HCT116 (cell line): ENCODE measurements at regions not wholly inside any gene's neighbourhood (a gene's known extent, or its start where the extent isn't known, plus 50 kb on each side); places are given as distances from the start of the nearest gene placed in this dataset.

Experiments
- ATAC-seq: fragments of 200-7000 bp; cut with Tn5 transposase; 2 replicates; pipeline ENCODE4 v1.9.1; 2020; ENCODE audit warnings: mild to moderate bottlenecking, moderate library complexity
- BruUV-seq: library from RNA; stranded (reverse); fragments of 400-500 nt; replicated peaks from 2 replicates; lab custom pipeline; 2021; lab: Mats Ljungman, UMichigan
- CTCF ChIA-PET: fragments of 300-600 bp; sonication (Branson Sonifier 250); formaldehyde crosslinking; loops from one replicate; lab custom pipeline; 2021; ENCODE audit warnings: antibody characterized with exemption; lab: Charles Lee
- POLR2A ChIA-PET: fragments of 300-600, 350-600 bp; sonication (Branson Sonifier 250); formaldehyde crosslinking; loops from one replicate; lab custom pipeline; 2021; ENCODE audit warnings: antibody characterized with exemption; lab: Charles Lee
- RAD21 ChIA-PET, 2 experiments: fragments of 300-600 bp; sonication (Branson Sonifier 250); formaldehyde crosslinking; loops; one replicate each; lab custom pipeline; 2023; ENCODE audit warnings: low total read pairs in 2 of 2; ENCODE audit not compliant: uncharacterized antibody in 2 of 2, unreplicated experiment in 2 of 2, low non-redundant PET in 1 of 2; lab: Charles Lee
- DNase-seq: peaks from one replicate; pipeline ENCODE4 v3.0.0-alpha.2; 2010; ENCODE audit warnings: low read depth, low spot score
- H2AFZ ChIP-seq: fragments of 200-600 bp; shearing (Covaris generic), sonication (generic); 2 replicates; pipeline ENCODE4 v1.6.1; 2017; ENCODE audit warnings: low read depth, mixed run types, mixed read lengths, antibody characterized with exemption, low read length; ENCODE audit not compliant: poor library complexity, severe bottlenecking
- H3K27ac ChIP-seq: 2 replicates; pipeline ENCODE4 v1.5.1; 2012; ENCODE audit warnings: low read depth, low read length
- H3K27me3 ChIP-seq: fragments of 200-600 bp; sonication (generic); 2 replicates; pipeline ENCODE4 v1.6.1; 2016; ENCODE audit warnings: mixed run types, low read length, mixed read lengths; ENCODE audit not compliant: insufficient read depth
- H3K36me3 ChIP-seq, 2 experiments: fragments of 200-500 bp in 1 of 2; fragments of 200-600 bp in 1 of 2; sonication (Bioruptor generic) in 1 of 2; sonication (generic) in 1 of 2; 2 replicates each; pipeline versions ENCODE4 v1.5.1 to v1.6.1; 2014 to 2016; ENCODE audit warnings: low read length in 2 of 2, inconsistent platforms in 1 of 2, mixed read lengths in 1 of 2, mixed run types in 1 of 2; ENCODE audit not compliant: insufficient read depth in 2 of 2, control insufficient read depth in 1 of 2
- H3K4me1 ChIP-seq, 2 experiments: fragments of 200-600 bp in 1 of 2; sonication (generic) in 1 of 2; 2 replicates each; pipeline versions ENCODE4 v1.5.1 to v1.6.1; 2012 to 2017; ENCODE audit warnings: low read length in 2 of 2, inconsistent platforms in 1 of 2, mild to moderate bottlenecking in 1 of 2, mixed read lengths in 1 of 2, mixed run types in 1 of 2, moderate library complexity in 1 of 2; ENCODE audit not compliant: insufficient read depth in 2 of 2, control insufficient read depth in 1 of 2
- H3K4me2 ChIP-seq: fragments of 200-600 bp; sonication (generic); 2 replicates; pipeline ENCODE4 v1.6.1; 2017; ENCODE audit warnings: mixed run types, low read length, mixed read lengths
- H3K4me3 ChIP-seq, 2 experiments: fragments of 200-600 bp in 1 of 2; sonication (generic) in 1 of 2; replicated peaks in 1 of 2; 2 replicates each; pipeline ENCODE4 v1.5.1; 2011 to 2016; ENCODE audit warnings: low read length in 2 of 2, control low read depth in 1 of 2, low read depth in 1 of 2, mild to moderate bottlenecking in 1 of 2, mixed read lengths in 1 of 2, mixed run types in 1 of 2
- H3K79me2 ChIP-seq: fragments of 200-600 bp; sonication (generic); 2 replicates; pipeline ENCODE4 v1.6.1; 2017; ENCODE audit warnings: mild to moderate bottlenecking, mixed run types, low read length, moderate library complexity, mixed read lengths; ENCODE audit not compliant: insufficient read depth
- H3K9ac ChIP-seq: fragments of 200-600 bp; sonication (generic); 2 replicates; pipeline ENCODE4 v1.6.1; 2016; ENCODE audit warnings: low read length, mixed read lengths
- H3K9me2 ChIP-seq: fragments of 200-600 bp; sonication (generic), shearing (Covaris generic); 2 replicates; pipeline ENCODE4 v1.6.1; 2017; ENCODE audit warnings: mixed run types, mild to moderate bottlenecking, moderate library complexity; ENCODE audit not compliant: insufficient read depth
- H3K9me3 ChIP-seq, 2 experiments: fragments of 200-500 bp in 1 of 2; fragments of 200-600 bp in 1 of 2; sonication (Bioruptor generic) in 1 of 2; sonication (generic) in 1 of 2; 2 replicates each; pipeline ENCODE4 v1.6.1; 2014 to 2017; ENCODE audit warnings: low read length in 2 of 2, mixed read lengths in 2 of 2, inconsistent platforms in 1 of 2, low read depth in 1 of 2, mild to moderate bottlenecking in 1 of 2, mixed run types in 1 of 2, moderate library complexity in 1 of 2; ENCODE audit not compliant: control insufficient read depth in 1 of 2, insufficient read depth in 1 of 2
- H4K20me1 ChIP-seq: fragments of 200-600 bp; sonication (generic), shearing (Covaris generic); 2 replicates; pipeline ENCODE4 v1.6.1; 2017; ENCODE audit warnings: mixed run types, mild to moderate bottlenecking, moderate library complexity; ENCODE audit not compliant: insufficient read depth
- CEBPB ChIP-seq: IDR thresholded peaks from 2 replicates; pipeline ENCODE4 v1.6.1; 2012; ENCODE audit warnings: low read depth
- ELF1 ChIP-seq: IDR thresholded peaks from 2 replicates; pipeline ENCODE4 v1.6.1; 2012; ENCODE audit warnings: low read depth, borderline replicate concordance
- EZH2phosphoT487 ChIP-seq: fragments of 200-600 bp; IDR thresholded peaks from 2 replicates; pipeline ENCODE4 v1.6.1; 2018; ENCODE audit warnings: antibody characterized with exemption, borderline replicate concordance
- POLR2A ChIP-seq: IDR thresholded peaks from 2 replicates; pipeline ENCODE4 v1.7.0; 2011; ENCODE audit warnings: borderline replicate concordance; ENCODE audit not compliant: insufficient read depth, insufficient read length; ENCODE audit errors: extremely low read depth
- POLR2AphosphoS5 ChIP-seq: IDR thresholded peaks from 2 replicates; pipeline ENCODE4 v1.6.1; 2011; ENCODE audit warnings: mild to moderate bottlenecking, low read depth, low read length, moderate library complexity
- REST ChIP-seq: IDR thresholded peaks from 2 replicates; pipeline ENCODE4 v1.6.1; 2012; ENCODE audit warnings: low read depth
- SIN3A ChIP-seq: IDR thresholded peaks from 2 replicates; pipeline ENCODE4 v1.6.1; 2012; ENCODE audit warnings: low read depth
- SP1 ChIP-seq: IDR thresholded peaks from 2 replicates; pipeline ENCODE4 v1.6.1; 2012; ENCODE audit warnings: low read depth
- SRF ChIP-seq: IDR thresholded peaks from 2 replicates; pipeline ENCODE4 v1.6.1; 2012; ENCODE audit warnings: low read depth
- ZBTB33 ChIP-seq: IDR thresholded peaks from 2 replicates; pipeline ENCODE4 v1.6.1; 2011; ENCODE audit warnings: mild to moderate bottlenecking, low read length, moderate library complexity; ENCODE audit not compliant: insufficient replicate concordance; ENCODE audit errors: extremely low read depth
- ZFX ChIP-seq: fragments of 450-650 bp; IDR thresholded peaks from 2 replicates; pipeline ENCODE4 v1.6.1; 2017
- intact Hi-C: fragments of 100-400 bp; cut with micrococcal nuclease; formaldehyde crosslinking; loops from 2 replicates; pipeline ENCODE4 v1.10.0; 2022
- TF ChIP-seq, protein P1 (sequence below): IDR thresholded peaks from 2 replicates; pipeline ENCODE4 v1.6.1; 2012

DNA sequence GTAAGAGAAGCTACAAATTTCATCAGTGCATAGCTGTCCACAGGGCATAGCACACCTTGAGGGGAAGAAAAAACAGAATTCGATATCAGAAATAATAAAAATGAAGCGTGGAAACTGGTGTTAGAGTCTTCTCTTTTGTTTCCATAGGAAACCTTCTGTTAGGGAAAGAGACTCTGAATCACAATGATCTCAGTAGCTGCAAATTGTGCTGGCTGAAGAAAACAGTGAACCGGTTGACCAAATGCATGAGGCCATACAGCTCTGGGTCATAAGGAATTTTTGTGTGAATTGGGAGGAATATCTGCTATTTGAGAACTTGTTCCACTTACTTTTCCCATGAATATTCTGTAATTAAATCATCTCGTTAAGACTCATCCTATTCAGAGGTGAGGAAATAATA, 580.2 kb upstream of the NECTIN3 start (continued):
- TF ChIP-seq ZFX (no peak), SIN3A (no peak)

DNA sequence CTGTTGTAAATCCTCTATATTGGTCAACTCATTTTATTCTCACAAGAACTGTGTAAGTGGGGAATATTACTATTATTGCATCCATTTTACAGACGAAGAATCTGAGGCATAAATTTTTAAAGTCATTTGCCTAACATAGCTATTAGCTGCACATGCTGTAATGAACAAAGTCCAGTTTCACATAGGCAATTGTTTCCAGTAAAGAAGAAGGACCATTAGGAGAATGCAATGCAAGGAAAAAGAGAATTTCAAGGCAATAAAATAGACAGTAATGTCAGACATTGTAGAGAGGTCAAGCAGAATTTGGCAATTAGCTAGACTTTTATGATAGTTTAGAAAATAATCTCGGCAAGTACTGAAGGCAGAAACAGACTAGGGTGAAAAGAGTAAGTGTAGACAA, 578.7 kb upstream of the NECTIN3 start:
- no peak for TF ChIP-seq SRF
- no peak for TF ChIP-seq EZH2phosphoT487
- no peak for TF ChIP-seq SIN3A
- TF ChIP-seq, protein P1, sequence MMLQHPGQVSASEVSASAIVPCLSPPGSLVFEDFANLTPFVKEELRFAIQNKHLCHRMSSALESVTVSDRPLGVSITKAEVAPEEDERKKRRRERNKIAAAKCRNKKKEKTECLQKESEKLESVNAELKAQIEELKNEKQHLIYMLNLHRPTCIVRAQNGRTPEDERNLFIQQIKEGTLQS, result no peak
- TF ChIP-seq SP1, result no peak
- no peak for TF ChIP-seq ELF1
- TF ChIP-seq REST, result no peak
- TF ChIP-seq POLR2AphosphoS5, result no peak
- TF ChIP-seq CEBPB, result no peak
- no peak for TF ChIP-seq ZBTB33
- TF ChIP-seq POLR2A, result no peak
- Histone ChIP-seq H3K36me3 (no peaks in the 10 kb centered on the region), H3K4me3 (no peak overlapping the region), H3K4me2 (no peak overlapping the region), H3K4me1 (no peaks in the 10 kb centered on the region), H3K27me3 (no peaks in the 10 kb centered on the region), H3K27ac (no peak overlapping the region), H3K9me2 (no peaks in the 10 kb centered on the region), H2AFZ (peak overlapping the region; percentile 32), H3K79me2 (no peaks in the 10 kb centered on the region), H4K20me1 (no peaks in the 10 kb centered on the region), H3K9ac (no peak overlapping the region), H3K9me3 (no peaks in the 10 kb centered on the region)
- RAD21 ChIA-PET, result no interaction called here
- CTCF ChIA-PET, result no interaction called here
- DNase-seq (no peak), ATAC-seq (no peak)
- no TSS peak for BruUV-seq
- intact Hi-C loops, result no loop called here
- POLR2A ChIA-PET, result no interaction called here
